GM12878 (cell line): ENCODE measurements at regions not wholly inside any gene's neighbourhood (a gene's known extent, or its start where the extent isn't known, plus 50 kb on each side); places are given as distances from the start of the nearest gene placed in this dataset.

Experiments used
- ATAC-seq: fragments of 200-7000 bp; cut with Tn5 transposase; 3 replicates; pipeline ENCODE4 v1.9.1; 2020; ENCODE audit warnings: mild to moderate bottlenecking, moderate library complexity
- BruUV-seq: library from RNA; stranded (reverse); fragments of 400-500 nt; replicated peaks from 2 replicates; lab custom pipeline; 2021; lab: Mats Ljungman, UMichigan
- CTCF ChIA-PET: fragments of 300-600 bp; sonication (Branson Sonifier 250); formaldehyde crosslinking; extraction: SDS; loops from one replicate; lab custom pipeline; 2021; ENCODE audit warnings: inconsistent platforms; lab: Yijun Ruan, JAX
- POLR2A ChIA-PET: fragments of 350-600 bp; formaldehyde crosslinking; extraction: SDS; loops from one replicate; lab custom pipeline; 2021; ENCODE audit warnings: inconsistent platforms; lab: Charles Lee
- RAD21 ChIA-PET: fragments of 300-600 bp; sonication (Branson Sonifier 250); formaldehyde crosslinking; loops from one replicate; lab custom pipeline; 2023; ENCODE audit warnings: antibody characterized with exemption; ENCODE audit not compliant: unreplicated experiment; lab: Charles Lee
- SMC1A ChIA-PET: fragments of 300-600 bp; sonication (Branson Sonifier 250); formaldehyde crosslinking; loops from one replicate; lab custom pipeline; 2023; ENCODE audit not compliant: unreplicated experiment, uncharacterized antibody; lab: Charles Lee
- DNase-seq: peaks from one replicate; pipeline ENCODE4 v3.0.0-alpha.2; 2011; ENCODE audit warnings: low read depth, low spot score
- FAIRE-seq: peaks from 3 replicates; lab custom pipeline; 2011; peaks lifted over from hg19 to GRCh38; lab: Jason Lieb, UNC
- H2AFZ ChIP-seq: 2 replicates; pipeline ENCODE4 v1.6.0; 2011; ENCODE audit warnings: low read depth, low read length, control low read depth; ENCODE audit not compliant: control insufficient read depth
- H3K27ac ChIP-seq: 2 replicates; pipeline ENCODE4 v1.5.1; 2011; ENCODE audit warnings: control low read depth; ENCODE audit not compliant: control insufficient read depth, insufficient read depth
- H3K27me3 ChIP-seq, 2 experiments: replicated peaks in 1 of 2; 2 replicates each; pipeline versions ENCODE4 v1.6.0 to v1.6.1; 2011; ENCODE audit warnings: low read length in 1 of 2; ENCODE audit not compliant: control insufficient read depth in 2 of 2, insufficient read depth in 2 of 2
- H3K36me3 ChIP-seq, 2 experiments: 2 replicates each; pipeline ENCODE4 v1.5.1; 2011; ENCODE audit warnings: low read length in 1 of 2; ENCODE audit not compliant: control insufficient read depth in 2 of 2, insufficient read depth in 2 of 2
- H3K4me1 ChIP-seq: 2 replicates; pipeline ENCODE4 v1.6.1; 2011; ENCODE audit warnings: mild to moderate bottlenecking, low read length, moderate library complexity, mixed read lengths; ENCODE audit not compliant: control insufficient read depth, insufficient read depth
- H3K4me2 ChIP-seq: 2 replicates; pipeline ENCODE4 v1.6.0; 2011; ENCODE audit warnings: control low read depth; ENCODE audit not compliant: control insufficient read depth, insufficient read depth
- H3K4me3 ChIP-seq: fragments of 200-600 bp; sonication (generic); 2 replicates; pipeline ENCODE4 v1.5.1; 2016
- H3K79me2 ChIP-seq: 2 replicates; pipeline ENCODE4 v1.6.0; 2011; ENCODE audit warnings: low read length; ENCODE audit not compliant: control insufficient read depth, insufficient read depth
- H3K9ac ChIP-seq: 2 replicates; pipeline ENCODE4 v1.8.0; 2011; ENCODE audit warnings: low read length, control low read depth, mixed read lengths; ENCODE audit not compliant: control insufficient read depth, insufficient read depth
- H3K9me3 ChIP-seq: replicated peaks from 3 replicates; pipeline ENCODE4 v1.5.1; 2011; ENCODE audit warnings: mild to moderate bottlenecking, low read length; ENCODE audit not compliant: control insufficient read depth, insufficient read depth
- H4K20me1 ChIP-seq: 2 replicates; pipeline ENCODE4 v1.6.0; 2011; ENCODE audit not compliant: control insufficient read depth, insufficient read depth
- BACH1 ChIP-seq: fragments of 450-650 bp; IDR thresholded peaks from 2 replicates; pipeline ENCODE4 v1.6.1; 2017; ENCODE audit warnings: mild to moderate bottlenecking, borderline replicate concordance
- BRCA1 ChIP-seq: IDR thresholded peaks from 2 replicates; pipeline ENCODE4 v1.6.1; 2011; ENCODE audit warnings: low read depth, low read length, improper control_type of control experiment
- CREB1 ChIP-seq: IDR thresholded peaks from 2 replicates; pipeline ENCODE4 v1.6.1; 2012; ENCODE audit warnings: low read depth, mild to moderate bottlenecking, inconsistent platforms
- NR2C1 ChIP-seq: fragments of 450-650 bp; IDR thresholded peaks from 2 replicates; pipeline ENCODE4 v1.6.1; 2017; ENCODE audit warnings: antibody characterized with exemption, mild to moderate bottlenecking, moderate library complexity
- NR2C2 ChIP-seq: IDR thresholded peaks from 2 replicates; pipeline ENCODE4 v1.6.1; 2011; ENCODE audit warnings: borderline replicate concordance, low read depth; ENCODE audit not compliant: control insufficient read depth, insufficient read length
- NRF1 ChIP-seq: conservative IDR thresholded peaks from 2 replicates; pipeline ENCODE4 v1.6.1; 2011; ENCODE audit warnings: mild to moderate bottlenecking, low read depth, low read length, improper control_type of control experiment
- RAD21 ChIP-seq: IDR thresholded peaks from 2 replicates; pipeline ENCODE4 v1.6.1; 2011; ENCODE audit warnings: mild to moderate bottlenecking, low read depth, low read length, moderate library complexity; ENCODE audit not compliant: insufficient read depth
- RELA ChIP-seq: fragments of 450-650 bp; IDR thresholded peaks from 2 replicates; pipeline ENCODE4 v1.8.0; 2014; ENCODE audit warnings: borderline replicate concordance; ENCODE audit not compliant: partially characterized antibody
- SMAD5 ChIP-seq: IDR thresholded peaks from 2 replicates; pipeline ENCODE4 v1.6.1; 2016; ENCODE audit warnings: antibody characterized with exemption, low read depth
- SREBF1 ChIP-seq: IDR thresholded peaks from 2 replicates; pipeline ENCODE4 v1.6.1; 2012; ENCODE audit warnings: mild to moderate bottlenecking, low read length
- STAT3 ChIP-seq: IDR thresholded peaks from 2 replicates; pipeline ENCODE4 v1.6.1; 2011; ENCODE audit warnings: low read depth, low read length, improper control_type of control experiment
- WGBS: methylation state at CpG from one replicate; pipeline ENCODE4 v1.1.6; 2016; ENCODE audit warnings: low lambda C conversion rate; ENCODE audit not compliant: insufficient replicate concordance, insufficient coverage; ENCODE audit errors: missing lambda C conversion rate; 5-methylcytosine and 5-hydroxymethylcytosine counted together
- in situ Hi-C: fragments of 300-500 bp; cut with MboI; formaldehyde crosslinking; loops from 9 replicates; pipeline ENCODE4 v1.14.3; 2018; ENCODE audit warnings: mixed read lengths
- intact Hi-C: fragments of 100-400 bp; cut with micrococcal nuclease; formaldehyde crosslinking; loops from one replicate; pipeline ENCODE4 v1.14.2; 2022; ENCODE audit not compliant: unreplicated experiment
- TF ChIP-seq, protein P1 (sequence below): IDR thresholded peaks from 2 replicates; pipeline ENCODE4 v1.6.1; 2011; ENCODE audit warnings: borderline replicate concordance, low read depth, mild to moderate bottlenecking, moderate library complexity, low read length; ENCODE audit not compliant: insufficient read depth, poor library complexity, severe bottlenecking
- TF ChIP-seq, protein P2 (sequence below): fragments of 450-650 bp; formaldehyde crosslinking; IDR thresholded peaks from 2 replicates; pipeline ENCODE4 v1.4.0; 2020; ENCODE audit warnings: mild to moderate bottlenecking, moderate library complexity

- TF ChIP-seq BACH1, result no peak
- TF ChIP-seq SMAD5, result no peak
- TF ChIP-seq STAT3, result no peak
- TF ChIP-seq NRF1, result no peak
- TF ChIP-seq SREBF1, result no peak
- TF ChIP-seq, protein P1, sequence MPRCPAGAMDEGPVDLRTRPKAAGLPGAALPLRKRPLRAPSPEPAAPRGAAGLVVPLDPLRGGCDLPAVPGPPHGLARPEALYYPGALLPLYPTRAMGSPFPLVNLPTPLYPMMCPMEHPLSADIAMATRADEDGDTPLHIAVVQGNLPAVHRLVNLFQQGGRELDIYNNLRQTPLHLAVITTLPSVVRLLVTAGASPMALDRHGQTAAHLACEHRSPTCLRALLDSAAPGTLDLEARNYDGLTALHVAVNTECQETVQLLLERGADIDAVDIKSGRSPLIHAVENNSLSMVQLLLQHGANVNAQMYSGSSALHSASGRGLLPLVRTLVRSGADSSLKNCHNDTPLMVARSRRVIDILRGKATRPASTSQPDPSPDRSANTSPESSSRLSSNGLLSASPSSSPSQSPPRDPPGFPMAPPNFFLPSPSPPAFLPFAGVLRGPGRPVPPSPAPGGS, result no peak
- TF ChIP-seq RAD21, result no peak
- TF ChIP-seq, protein P2, sequence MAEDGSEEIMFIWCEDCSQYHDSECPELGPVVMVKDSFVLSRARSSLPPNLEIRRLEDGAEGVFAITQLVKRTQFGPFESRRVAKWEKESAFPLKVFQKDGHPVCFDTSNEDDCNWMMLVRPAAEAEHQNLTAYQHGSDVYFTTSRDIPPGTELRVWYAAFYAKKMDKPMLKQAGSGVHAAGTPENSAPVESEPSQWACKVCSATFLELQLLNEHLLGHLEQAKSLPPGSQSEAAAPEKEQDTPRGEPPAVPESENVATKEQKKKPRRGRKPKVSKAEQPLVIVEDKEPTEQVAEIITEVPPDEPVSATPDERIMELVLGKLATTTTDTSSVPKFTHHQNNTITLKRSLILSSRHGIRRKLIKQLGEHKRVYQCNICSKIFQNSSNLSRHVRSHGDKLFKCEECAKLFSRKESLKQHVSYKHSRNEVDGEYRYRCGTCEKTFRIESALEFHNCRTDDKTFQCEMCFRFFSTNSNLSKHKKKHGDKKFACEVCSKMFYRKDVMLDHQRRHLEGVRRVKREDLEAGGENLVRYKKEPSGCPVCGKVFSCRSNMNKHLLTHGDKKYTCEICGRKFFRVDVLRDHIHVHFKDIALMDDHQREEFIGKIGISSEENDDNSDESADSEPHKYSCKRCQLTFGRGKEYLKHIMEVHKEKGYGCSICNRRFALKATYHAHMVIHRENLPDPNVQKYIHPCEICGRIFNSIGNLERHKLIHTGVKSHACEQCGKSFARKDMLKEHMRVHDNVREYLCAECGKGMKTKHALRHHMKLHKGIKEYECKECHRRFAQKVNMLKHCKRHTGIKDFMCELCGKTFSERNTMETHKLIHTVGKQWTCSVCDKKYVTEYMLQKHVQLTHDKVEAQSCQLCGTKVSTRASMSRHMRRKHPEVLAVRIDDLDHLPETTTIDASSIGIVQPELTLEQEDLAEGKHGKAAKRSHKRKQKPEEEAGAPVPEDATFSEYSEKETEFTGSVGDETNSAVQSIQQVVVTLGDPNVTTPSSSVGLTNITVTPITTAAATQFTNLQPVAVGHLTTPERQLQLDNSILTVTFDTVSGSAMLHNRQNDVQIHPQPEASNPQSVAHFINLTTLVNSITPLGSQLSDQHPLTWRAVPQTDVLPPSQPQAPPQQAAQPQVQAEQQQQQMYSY (CRISPR knock-in tag), result no peak
- TF ChIP-seq NR2C2, result no peak
- no peak for TF ChIP-seq RELA
- no peak for TF ChIP-seq CREB1
- TF ChIP-seq NR2C1, result no peak
- TF ChIP-seq BRCA1, result no peak
- ChIA-PET RAD21 (no interaction called here), SMC1A (no interaction called here), POLR2A (no interaction called here), CTCF (no interaction called here)
- Histone ChIP-seq H3K4me1 (no peaks in the 10 kb centered on the region), H3K36me3 (no peaks in the 10 kb centered on the region), H3K9me3 (peaks cover 5% of the 10 kb centered on the region), H4K20me1 (no peaks in the 10 kb centered on the region), H3K4me3 (no peak overlapping the region), H3K9ac (no peak overlapping the region), H3K79me2 (no peaks in the 10 kb centered on the region), H2AFZ (no peak overlapping the region), H3K27me3 (no peaks in the 10 kb centered on the region), H3K4me2 (no peak overlapping the region), H3K27ac (no peak overlapping the region)
- ATAC-seq, result no peak
- in situ Hi-C loops, result no loop called here
- WGBS, result 78% methylated on average over 4 of the region's 4 CpGs
- intact Hi-C loops, result no loop called here
- BruUV-seq, result no TSS peak
- no peak for FAIRE-seq
- no peak for DNase-seq
Observed at GRCh38 chr1:221947731-221948130, 205.8 kb upstream of the DUSP10 start.
